CD4-positive, CD25-positive, alpha-beta regulatory T cell (primary cell): ENCODE measurements at regions not wholly inside any gene's neighbourhood (a gene's known extent, or its start where the extent isn't known, plus 50 kb on each side); places are given as distances from the start of the nearest gene placed in this dataset.

ENCODE experiments used
- ATAC-seq, 2 donors: fragments of 150-1000 bp; cut with Tn5 transposase; one replicate each; pipeline ENCODE4 v1.10.0; 2021; ENCODE audit warnings: low read depth in 2 of 2, moderate number of reproducible peaks in 2 of 2, moderate library complexity in 1 of 2
- DNase-seq, 3 donors: peaks; one replicate each; pipeline versions ENCODE4 v3.0.0 to v3.0.0-alpha.2; 2012 to 2022; ENCODE audit warnings: mixed read lengths in 1 of 3
- H3K27ac ChIP-seq: one replicate; pipeline ENCODE4 v1.7.0; 2013; ENCODE audit warnings: mild to moderate bottlenecking, low read length; ENCODE audit not compliant: insufficient read depth, poor library complexity, severe bottlenecking
- H3K27me3 ChIP-seq: one replicate; pipeline ENCODE4 v1.7.0; 2013; ENCODE audit warnings: low read length; ENCODE audit not compliant: control insufficient read depth, insufficient read depth
- H3K36me3 ChIP-seq: one replicate; pipeline ENCODE4 v1.7.0; 2013; ENCODE audit warnings: mild to moderate bottlenecking, low read length, moderate library complexity; ENCODE audit not compliant: control insufficient read depth, insufficient read depth
- H3K4me1 ChIP-seq: 2 replicates; pipeline ENCODE4 v1.7.0; 2013; ENCODE audit warnings: mild to moderate bottlenecking, low read length; ENCODE audit not compliant: insufficient read depth, control insufficient read depth, poor library complexity, severe bottlenecking
- H3K4me3 ChIP-seq: one replicate; pipeline ENCODE4 v1.7.0; 2013; ENCODE audit warnings: low read depth, mild to moderate bottlenecking, low read length, moderate library complexity
- H3K9me3 ChIP-seq, 2 experiments: 1 replicate in 1 of 2; 2 replicates in 1 of 2; pipeline ENCODE4 v1.7.0; 2013; ENCODE audit warnings: low read length in 2 of 2, mild to moderate bottlenecking in 1 of 2, moderate library complexity in 1 of 2; ENCODE audit not compliant: control insufficient read depth in 2 of 2
- H3K27ac Mint-ChIP-seq, 3 donors: one replicate each; pipeline ENCODE4 v1.8.0; 2020 to 2022; ENCODE audit warnings: mild to moderate bottlenecking in 3 of 3, mixed read lengths in 3 of 3, moderate library complexity in 2 of 3
- H3K27me3 Mint-ChIP-seq: one replicate; pipeline ENCODE4 v1.8.0; 2022; ENCODE audit warnings: mild to moderate bottlenecking, mixed read lengths
- H3K36me3 Mint-ChIP-seq: one replicate; pipeline ENCODE4 v1.8.0; 2020; ENCODE audit warnings: mixed read lengths
- H3K4me1 Mint-ChIP-seq, 4 donors: one replicate each; pipeline ENCODE4 v1.8.0; 2020 to 2022; ENCODE audit warnings: mixed read lengths in 4 of 4, mild to moderate bottlenecking in 1 of 4
- H3K4me3 Mint-ChIP-seq, 4 donors: one replicate each; pipeline ENCODE4 v1.8.0; 2020 to 2022; ENCODE audit warnings: mild to moderate bottlenecking in 4 of 4, mixed read lengths in 4 of 4, moderate library complexity in 3 of 4
- H3K9me3 Mint-ChIP-seq, 7 donors: one replicate each; pipeline ENCODE4 v1.8.0; 2020 to 2022; ENCODE audit warnings: mixed read lengths in 7 of 7, mild to moderate bottlenecking in 3 of 7, moderate library complexity in 2 of 7

GRCh38 chr2:159863526-159864160, 65.6 kb upstream of the CD302 start:
- Histone ChIP-seq H3K9me3 (no peaks in the 10 kb centered on the region), H3K27ac (no peak overlapping the region), H3K4me3 (no peak overlapping the region), H3K4me1 (no peaks in the 10 kb centered on the region), H3K27me3 (no peaks in the 10 kb centered on the region), H3K36me3 (peaks cover 66% of the 10 kb centered on the region)
- Mint-ChIP-seq H3K36me3 (peaks cover 57% of the 10 kb centered on the region), H3K4me1 (peaks cover 0 to 24% (median 0%) of the 10 kb centered on the region in 4 donors), H3K9me3 (no peaks in the 10 kb centered on the region), H3K4me3 (no peak overlapping the region), H3K27me3 (no peaks in the 10 kb centered on the region), H3K27ac (peak overlapping the region in 1 of 3 donors; percentile 1)
- no peak for ATAC-seq
- DNase-seq = no peak

DNA sequence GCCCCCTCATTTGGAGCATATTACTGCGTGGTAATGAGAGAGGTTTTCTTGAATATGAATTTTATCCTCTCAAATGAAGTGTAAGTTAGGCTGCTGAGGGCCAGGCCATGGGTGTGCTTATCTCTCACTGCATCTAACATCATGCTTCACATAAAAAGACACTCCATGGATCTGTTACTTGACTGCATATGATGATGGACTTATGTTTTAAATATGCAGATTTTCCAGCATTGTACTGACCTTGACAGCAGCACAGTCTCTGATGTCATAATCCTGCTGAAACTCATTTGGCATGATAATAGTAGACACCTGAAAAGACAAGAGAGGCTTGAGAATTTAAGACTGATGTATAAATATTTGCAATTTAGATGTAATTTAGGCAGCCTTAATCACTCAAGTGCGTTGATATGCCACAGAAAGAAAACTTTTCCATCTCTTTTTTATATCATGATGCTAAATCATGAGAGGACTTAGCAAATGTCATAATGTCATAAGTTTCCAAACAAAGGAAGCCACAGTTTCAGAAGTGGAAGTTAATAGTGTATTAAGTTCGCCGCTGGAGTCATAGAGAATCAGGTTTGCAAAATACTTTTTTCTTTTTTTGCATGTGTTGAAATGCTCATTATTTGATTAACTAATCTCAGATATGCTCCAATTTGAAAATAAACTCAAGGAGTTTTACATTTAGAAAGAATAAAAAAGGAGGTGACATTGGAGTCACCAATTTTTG, 62.7 kb upstream of the CD302 start:
- H3K27ac Mint-ChIP-seq = peak overlapping the region in 1 of 3 donors; percentile 21
- no peaks in the 10 kb centered on the region for H3K27me3 ChIP-seq
- ATAC-seq = no peak
- H3K36me3 Mint-ChIP-seq = peaks cover 52% of the 10 kb centered on the region
- no peak overlapping the region for H3K4me3 Mint-ChIP-seq
- DNase-seq = no peak
- H3K27ac ChIP-seq = no peak overlapping the region
- no peaks in the 10 kb centered on the region for H3K27me3 Mint-ChIP-seq
- no peaks in the 10 kb centered on the region for H3K4me1 ChIP-seq
- no peaks in the 10 kb centered on the region for H3K9me3 Mint-ChIP-seq
- peaks cover 58% of the 10 kb centered on the region for H3K36me3 ChIP-seq
- peaks cover 0 to 27% (median 0%) of the 10 kb centered on the region in 4 donors for H3K4me1 Mint-ChIP-seq
- H3K4me3 ChIP-seq = no peak overlapping the region
- H3K9me3 ChIP-seq = no peaks in the 10 kb centered on the region

GRCh38 chr2:159859583-159859982, 61.6 kb upstream of the CD302 start:
- Histone ChIP-seq H3K27ac (no peak overlapping the region), H3K9me3 (no peaks in the 10 kb centered on the region), H3K4me3 (no peak overlapping the region), H3K4me1 (no peaks in the 10 kb centered on the region), H3K36me3 (peaks cover 59% of the 10 kb centered on the region), H3K27me3 (no peaks in the 10 kb centered on the region)
- Mint-ChIP-seq H3K27ac (no peak overlapping the region), H3K36me3 (peaks cover 58% of the 10 kb centered on the region), H3K4me3 (no peak overlapping the region), H3K4me1 (peaks cover 0 to 21% (median 0%) of the 10 kb centered on the region in 4 donors), H3K27me3 (no peaks in the 10 kb centered on the region), H3K9me3 (no peaks in the 10 kb centered on the region)
- ATAC-seq = no peak
- no peak for DNase-seq

GRCh38 chr2:159856760-159857159, 58.8 kb upstream of the CD302 start:
- H3K36me3 ChIP-seq = peaks cover 67% of the 10 kb centered on the region
- no peak overlapping the region for H3K4me3 ChIP-seq
- Mint-ChIP-seq H3K4me1 (peaks cover 0 to 18% (median 0%) of the 10 kb centered on the region in 4 donors), H3K27ac (no peak overlapping the region), H3K9me3 (no peaks in the 10 kb centered on the region), H3K27me3 (no peaks in the 10 kb centered on the region), H3K36me3 (peaks cover 55% of the 10 kb centered on the region), H3K4me3 (no peak overlapping the region)
- ATAC-seq (no peak), DNase-seq (no peak)
- H3K4me1 ChIP-seq = no peaks in the 10 kb centered on the region
- no peaks in the 10 kb centered on the region for H3K27me3 ChIP-seq
- no peaks in the 10 kb centered on the region for H3K9me3 ChIP-seq
- H3K27ac ChIP-seq = no peak overlapping the region

- H3K4me1 Mint-ChIP-seq = peaks cover 0 to 14% (median 0%) of the 10 kb centered on the region in 4 donors
- DNase-seq (no peak), ATAC-seq (no peak)
- H3K36me3 ChIP-seq = peaks cover 72% of the 10 kb centered on the region
- H3K27ac ChIP-seq = no peak overlapping the region
- H3K4me3 Mint-ChIP-seq = no peak overlapping the region
- H3K9me3 ChIP-seq = no peaks in the 10 kb centered on the region
- peaks cover 58% of the 10 kb centered on the region for H3K36me3 Mint-ChIP-seq
- H3K27ac Mint-ChIP-seq = no peak overlapping the region
- H3K27me3 Mint-ChIP-seq = no peaks in the 10 kb centered on the region
- H3K4me3 ChIP-seq = no peak overlapping the region
- H3K27me3 ChIP-seq = no peaks in the 10 kb centered on the region
- no peaks in the 10 kb centered on the region for H3K4me1 ChIP-seq
- H3K9me3 Mint-ChIP-seq = no peaks in the 10 kb centered on the region
Measured at GRCh38 chr2:159855557-159856061, 57.6 kb upstream of the CD302 start.

- Histone ChIP-seq H3K27me3 (no peaks in the 10 kb centered on the region), H3K4me3 (no peak overlapping the region), H3K9me3 (no peaks in the 10 kb centered on the region), H3K36me3 (peaks cover 71% of the 10 kb centered on the region), H3K27ac (no peak overlapping the region), H3K4me1 (no peaks in the 10 kb centered on the region)
- no peak for DNase-seq
- Mint-ChIP-seq H3K9me3 (no peaks in the 10 kb centered on the region), H3K36me3 (peaks cover 56% of the 10 kb centered on the region), H3K27ac (no peak overlapping the region), H3K4me3 (no peak overlapping the region), H3K27me3 (no peaks in the 10 kb centered on the region), H3K4me1 (peaks cover 0 to 10% (median 0%) of the 10 kb centered on the region in 4 donors)
- no peak for ATAC-seq
Measured at GRCh38 chr2:159855143-159855542, 57.1 kb upstream of the CD302 start.

- no peak overlapping the region for H3K4me3 Mint-ChIP-seq
- H3K36me3 Mint-ChIP-seq = peaks cover 59% of the 10 kb centered on the region
- Histone ChIP-seq H3K27ac (no peak overlapping the region), H3K27me3 (no peaks in the 10 kb centered on the region), H3K4me3 (no peak overlapping the region), H3K36me3 (peaks cover 71% of the 10 kb centered on the region), H3K4me1 (no peaks in the 10 kb centered on the region), H3K9me3 (no peaks in the 10 kb centered on the region)
- peaks cover 0 to 9% (median 0%) of the 10 kb centered on the region in 4 donors for H3K4me1 Mint-ChIP-seq
- H3K9me3 Mint-ChIP-seq = no peaks in the 10 kb centered on the region
- ATAC-seq = no peak
- DNase-seq = no peak
- H3K27ac Mint-ChIP-seq = peak overlapping the region in 1 of 3 donors; percentile 53
- no peaks in the 10 kb centered on the region for H3K27me3 Mint-ChIP-seq
Measured at GRCh38 chr2:159854481-159854880, 56.5 kb upstream of the CD302 start.
